ENCODE measurements at regions not wholly inside any gene's neighbourhood (a gene's known extent, or its start where the extent isn't known, plus 50 kb on each side); places are given as distances from the start of the nearest gene placed in this dataset.

- Histone ChIP-seq H3K9ac (replicated peaks in 1 of 4; ENCODE audit: extremely low read depth in 1 of 4, low read depth in 3 of 4, low read length in 3 of 4) (no peak overlapping the region), H2BK15ac (ENCODE audit: low read length) (no peak overlapping the region), H2BK5ac (ENCODE audit: low read depth, low read length) (no peak overlapping the region), H2BK12ac (ENCODE audit: low read depth, low read length) (no peak overlapping the region), H4K8ac (ENCODE audit: extremely low read depth, insufficient read depth, low read length) (0 out of 2 replicates have a peak overlapping the region, but pooled peaks have one; percentile 4), H3K27ac (ENCODE audit: low read depth, low read length) (no peak overlapping the region), H3K79me1 (ENCODE audit: low read depth, low read length) (no peaks in the 10 kb centered on the region), H3K4me1 (replicated peaks in 1 of 4; ENCODE audit: control insufficient read depth in 3 of 4, insufficient read depth in 4 of 4, low read length in 3 of 4) (peaks cover 0 to 8% (median 3%) of the 10 kb centered on the region in 4 experiments; a peak in 3 of 7 replicates), H4K20me1 (replicated peaks in 1 of 2; ENCODE audit: control insufficient read depth in 1 of 2, insufficient read depth in 2 of 2, low read length in 2 of 2) (no peaks in the 10 kb centered on the region), H3K9me3 (ENCODE audit: insufficient read depth in 2 of 2, low read depth in 1 of 2, low read length in 1 of 2) (no peaks in the 10 kb centered on the region), H2AFZ (ENCODE audit: low read length) (peak overlapping the region; percentile 37; the same call in 1 of the 2 replicates), H3K4me3 (ENCODE audit: extremely low read depth in 1 of 4, insufficient read depth in 2 of 4, low read depth in 3 of 4, low read length in 4 of 4) (no peak overlapping the region), H4K91ac (replicated peaks; ENCODE audit: insufficient read length, low read length) (no peak overlapping the region), H3K27me3 (replicated peaks in 1 of 4; ENCODE audit: control insufficient read depth in 3 of 4, extremely low read depth in 1 of 4, insufficient read depth in 3 of 4, low read length in 3 of 4) (no peaks in the 10 kb centered on the region), H3K56ac (replicated peaks; ENCODE audit: insufficient read length, low read depth, low read length) (no peak overlapping the region), H3K23ac (ENCODE audit: insufficient read length) (no peak overlapping the region), H2BK20ac (ENCODE audit: low read length) (peak overlapping the region; percentile 49; the same call in 1 of the 2 replicates), H3K18ac (ENCODE audit: extremely low read depth, low read length) (no peak overlapping the region), H3K14ac (ENCODE audit: insufficient read length) (no peak overlapping the region), H3K4ac (replicated peaks; ENCODE audit: insufficient read length, low read depth, low read length) (no peak overlapping the region), H3K4me2 (ENCODE audit: insufficient read depth in 1 of 2, low read depth in 2 of 2, low read length in 2 of 2) (peak overlapping the region in 1 of 2 experiments; percentile 2; a peak in 1 of 4 replicates), H3K79me2 (ENCODE audit: control insufficient read depth in 1 of 2, insufficient read depth in 2 of 2, low read length in 2 of 2) (no peaks in the 10 kb centered on the region), H3K23me2 (ENCODE audit: low read depth, low read length) (no peaks in the 10 kb centered on the region), H3K36me3 (ENCODE audit: control insufficient read depth in 2 of 4, insufficient read depth in 4 of 4, low read length in 3 of 4) (no peaks in the 10 kb centered on the region), H2BK120ac (replicated peaks; ENCODE audit: low read depth, low read length) (no peak overlapping the region), H4K5ac (ENCODE audit: insufficient read length, low read depth, low read length) (no peak overlapping the region), H2AK5ac (ENCODE audit: low read depth, low read length) (no peak overlapping the region)
- FAIRE-seq (peak; percentile 24), DNase-seq (ENCODE audit: low read depth in 1 of 2, low spot score in 2 of 2) (no peak)
- POLR2A ChIA-PET (ENCODE audit: partially characterized antibody): no interaction called here
- CTCF ChIA-PET (ENCODE audit: partially characterized antibody): interaction anchor here (0.5 to 1.3 kb wide), 7 partner anchors 10 to 522 kb away, joined by 3 to 4 read pairs (median 3); no protein-coding TSS in a partner anchor
- TF ChIP-seq SAP30 (IDR thresholded peaks at IDR 0.05; ENCODE audit: insufficient read depth, insufficient replicate concordance, low read length) (no peak), MAFK (IDR thresholded peaks at IDR 0.05; ENCODE audit: low read depth, low read length) (no peak), RAD21 (IDR thresholded peaks at IDR 0.05 in 1 of 2, conservative IDR thresholded peaks at IDR 0.05 in 1 of 2; ENCODE audit: low read depth in 2 of 2, low read length in 2 of 2) (peak in 1 of 2 experiments; percentile 21; a peak in 1 of 4 replicates), HDAC2 (IDR thresholded peaks at IDR 0.05; ENCODE audit: borderline replicate concordance in 1 of 2, low read depth in 2 of 2, low read length in 2 of 2) (no peak), SP2 (IDR thresholded peaks at IDR 0.05; ENCODE audit: low read length) (no peak)
- 67% methylated on average over 1 of the region's 1 CpG; no CpG with 5 or more reads in 1 of the 2 experiments for whole genome bisulfite sequencing, 2 experiments (ENCODE audit: extremely low coverage in 1 of 2, insufficient coverage in 1 of 2, insufficient read length in 1 of 2, insufficient replicate concordance in 2 of 2, low coverage in 1 of 2, low lambda C conversion rate in 2 of 2, missing lambda C conversion rate in 1 of 2)
Measured at GRCh38 chr3:41101231-41101630, 98.1 kb upstream of the CTNNB1 start.
